ENCODE measurements at regions not wholly inside any gene's neighbourhood (a gene's known extent, or its start where the extent isn't known, plus 50 kb on each side); places are given as distances from the start of the nearest gene placed in this dataset.

DNA sequence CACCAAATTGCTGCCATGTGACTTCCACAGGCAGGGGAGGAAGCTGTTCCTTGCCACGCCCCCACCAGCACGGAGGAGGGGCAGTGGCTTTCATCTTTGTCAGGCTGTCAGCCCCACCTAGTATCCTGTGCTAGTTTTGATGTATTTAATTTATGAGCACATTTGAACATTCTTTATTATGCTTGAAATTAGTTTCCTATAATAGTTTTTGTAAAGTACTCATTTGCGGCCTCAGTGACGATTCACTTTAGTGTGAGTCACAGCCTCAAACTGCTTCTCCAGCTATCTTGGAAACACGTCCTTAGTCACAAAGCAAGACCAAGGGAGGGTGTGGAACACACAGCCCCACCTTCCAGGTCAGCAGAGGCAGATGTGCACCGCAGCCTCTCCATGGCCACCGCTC, 239.9 kb upstream of the ATP10A start:
- Histone ChIP-seq H3K36me3 (ENCODE audit: low read depth) (no peaks in the 10 kb centered on the region; the same call in 1 of the 2 replicates), H3K4me3 (ENCODE audit: severe bottlenecking) (no peak overlapping the region), H3K9me3 (ENCODE audit: severe bottlenecking) (no peaks in the 10 kb centered on the region), H3K27me3 (ENCODE audit: insufficient read depth, poor library complexity, severe bottlenecking) (peaks cover 8% of the 10 kb centered on the region), H3K27ac (ENCODE audit: poor library complexity, severe bottlenecking) (no peak overlapping the region), H3K4me1 (ENCODE audit: insufficient read depth, poor library complexity, severe bottlenecking) (no peaks in the 10 kb centered on the region)
- ATAC-seq (ENCODE audit: low read depth) (peak; percentile 90), DNase-seq (ENCODE audit: low spot score) (no peak)
- TF ChIP-seq, protein P1, sequence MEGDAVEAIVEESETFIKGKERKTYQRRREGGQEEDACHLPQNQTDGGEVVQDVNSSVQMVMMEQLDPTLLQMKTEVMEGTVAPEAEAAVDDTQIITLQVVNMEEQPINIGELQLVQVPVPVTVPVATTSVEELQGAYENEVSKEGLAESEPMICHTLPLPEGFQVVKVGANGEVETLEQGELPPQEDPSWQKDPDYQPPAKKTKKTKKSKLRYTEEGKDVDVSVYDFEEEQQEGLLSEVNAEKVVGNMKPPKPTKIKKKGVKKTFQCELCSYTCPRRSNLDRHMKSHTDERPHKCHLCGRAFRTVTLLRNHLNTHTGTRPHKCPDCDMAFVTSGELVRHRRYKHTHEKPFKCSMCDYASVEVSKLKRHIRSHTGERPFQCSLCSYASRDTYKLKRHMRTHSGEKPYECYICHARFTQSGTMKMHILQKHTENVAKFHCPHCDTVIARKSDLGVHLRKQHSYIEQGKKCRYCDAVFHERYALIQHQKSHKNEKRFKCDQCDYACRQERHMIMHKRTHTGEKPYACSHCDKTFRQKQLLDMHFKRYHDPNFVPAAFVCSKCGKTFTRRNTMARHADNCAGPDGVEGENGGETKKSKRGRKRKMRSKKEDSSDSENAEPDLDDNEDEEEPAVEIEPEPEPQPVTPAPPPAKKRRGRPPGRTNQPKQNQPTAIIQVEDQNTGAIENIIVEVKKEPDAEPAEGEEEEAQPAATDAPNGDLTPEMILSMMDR (IDR thresholded peaks at IDR 0.05; ENCODE audit: poor library complexity, severe bottlenecking), result no peak

DNA sequence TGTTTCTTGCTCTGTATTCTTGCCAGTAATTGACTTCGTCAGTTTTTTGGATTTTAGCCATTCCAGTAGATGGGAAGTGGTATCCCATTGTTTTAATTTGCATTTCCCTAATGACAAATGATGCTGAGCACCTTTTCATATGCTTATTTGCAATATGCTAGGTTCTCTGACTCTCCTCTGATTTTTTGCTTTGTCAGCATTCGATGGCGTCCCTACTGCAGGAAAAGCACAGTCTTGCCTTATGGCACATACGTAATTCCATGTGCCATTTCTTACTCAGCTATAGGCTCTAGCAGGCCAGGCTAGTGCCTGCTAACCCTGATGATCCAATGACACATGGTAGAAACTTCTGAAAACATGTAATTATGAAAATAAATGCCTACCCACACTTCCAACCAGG, 239.2 kb upstream of the ATP10A start:
- no peak for DNase-seq (ENCODE audit: low spot score)
- Histone ChIP-seq H3K27me3 (ENCODE audit: insufficient read depth, poor library complexity, severe bottlenecking) (peaks cover 4% of the 10 kb centered on the region), H3K9me3 (ENCODE audit: severe bottlenecking) (no peaks in the 10 kb centered on the region), H3K4me3 (ENCODE audit: severe bottlenecking) (no peak overlapping the region), H3K4me1 (ENCODE audit: insufficient read depth, poor library complexity, severe bottlenecking) (no peaks in the 10 kb centered on the region), H3K27ac (ENCODE audit: poor library complexity, severe bottlenecking) (no peak overlapping the region), H3K36me3 (ENCODE audit: low read depth) (no peaks in the 10 kb centered on the region; the same call in 1 of the 2 replicates)
- ATAC-seq (ENCODE audit: low read depth), result no peak
- TF ChIP-seq, protein P1 (IDR thresholded peaks at IDR 0.05; ENCODE audit: poor library complexity, severe bottlenecking), result no peak

GRCh38 chr15:26101443-26101842, 238.3 kb upstream of the ATP10A start:
- no peak overlapping the region for H3K4me3 ChIP-seq (ENCODE audit: severe bottlenecking)
- peaks cover 4% of the 10 kb centered on the region for H3K27me3 ChIP-seq (ENCODE audit: insufficient read depth, poor library complexity, severe bottlenecking)
- TF ChIP-seq, protein P1 (IDR thresholded peaks at IDR 0.05; ENCODE audit: poor library complexity, severe bottlenecking), result no peak
- H3K36me3 ChIP-seq (ENCODE audit: low read depth), result no peaks in the 10 kb centered on the region
- no peak for ATAC-seq (ENCODE audit: low read depth)
- no peaks in the 10 kb centered on the region for H3K9me3 ChIP-seq (ENCODE audit: severe bottlenecking)
- H3K4me1 ChIP-seq (ENCODE audit: insufficient read depth, poor library complexity, severe bottlenecking), result no peaks in the 10 kb centered on the region
- DNase-seq (ENCODE audit: low spot score), result no peak
- no peak overlapping the region for H3K27ac ChIP-seq (ENCODE audit: poor library complexity, severe bottlenecking)

- Histone ChIP-seq H3K27ac (ENCODE audit: poor library complexity, severe bottlenecking) (no peak overlapping the region), H3K27me3 (ENCODE audit: insufficient read depth, poor library complexity, severe bottlenecking) (peaks cover 4% of the 10 kb centered on the region), H3K4me1 (ENCODE audit: insufficient read depth, poor library complexity, severe bottlenecking) (no peaks in the 10 kb centered on the region), H3K4me3 (ENCODE audit: severe bottlenecking) (no peak overlapping the region), H3K9me3 (ENCODE audit: severe bottlenecking) (no peaks in the 10 kb centered on the region), H3K36me3 (ENCODE audit: low read depth) (no peaks in the 10 kb centered on the region)
- TF ChIP-seq, protein P1 (IDR thresholded peaks at IDR 0.05; ENCODE audit: poor library complexity, severe bottlenecking), result no peak
- DNase-seq (ENCODE audit: low spot score), result no peak
- no peak for ATAC-seq (ENCODE audit: low read depth)
Observed at GRCh38 chr15:26098801-26099200, 235.7 kb upstream of the ATP10A start.

GRCh38 chr15:26097216-26097615, 234.1 kb upstream of the ATP10A start:
- Histone ChIP-seq H3K4me1 (ENCODE audit: insufficient read depth, poor library complexity, severe bottlenecking) (no peaks in the 10 kb centered on the region), H3K27me3 (ENCODE audit: insufficient read depth, poor library complexity, severe bottlenecking) (peaks cover 4% of the 10 kb centered on the region), H3K27ac (ENCODE audit: poor library complexity, severe bottlenecking) (no peak overlapping the region), H3K9me3 (ENCODE audit: severe bottlenecking) (no peaks in the 10 kb centered on the region), H3K36me3 (ENCODE audit: low read depth) (no peaks in the 10 kb centered on the region), H3K4me3 (ENCODE audit: severe bottlenecking) (no peak overlapping the region)
- TF ChIP-seq, protein P1 (IDR thresholded peaks at IDR 0.05; ENCODE audit: poor library complexity, severe bottlenecking), result no peak
- DNase-seq (ENCODE audit: low spot score) (no peak), ATAC-seq (ENCODE audit: low read depth) (no peak)

All from RWPE2 (cell line).